ENCODE measurements at regions not wholly inside any gene's neighbourhood (a gene's known extent, or its start where the extent isn't known, plus 50 kb on each side); places are given as distances from the start of the nearest gene placed in this dataset.

DNA sequence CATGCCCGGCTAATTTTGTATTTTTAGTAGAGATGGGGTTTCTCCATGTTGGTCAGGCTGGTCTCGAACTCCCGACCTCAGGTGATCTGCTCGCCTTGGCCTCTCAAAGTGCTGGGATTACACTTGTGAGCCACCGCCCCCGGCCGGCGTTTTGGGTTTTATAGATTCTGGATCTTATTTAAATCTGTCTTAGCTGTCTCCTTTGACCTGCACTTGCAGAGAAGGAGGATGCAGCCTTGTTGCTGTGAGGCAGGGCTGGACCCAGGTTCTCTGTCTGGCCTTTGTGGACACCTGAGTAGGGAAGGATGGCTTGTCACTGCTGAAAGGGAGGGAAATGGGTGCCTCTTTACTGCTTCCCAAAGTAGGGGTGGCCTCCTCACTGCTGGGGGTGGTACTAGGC lies 83.0 kb upstream of the HS6ST1 start:
- no peaks in the 10 kb centered on the region for H3K4me1 ChIP-seq (ENCODE audit: insufficient read depth)
- DNase-seq (ENCODE audit: low spot score) = no peak
- no peak overlapping the region for H3K4me3 ChIP-seq
- no peak overlapping the region for H3K27ac ChIP-seq
- H3K9me2 ChIP-seq (replicated peaks; ENCODE audit: insufficient read depth) = no peaks in the 10 kb centered on the region
- no peak overlapping the region for H2AFZ ChIP-seq
- H4K20me1 ChIP-seq (ENCODE audit: insufficient read depth, poor library complexity, severe bottlenecking) = no peaks in the 10 kb centered on the region
- 96% methylated on average over 8 of the region's 8 CpGs for WGBS (ENCODE audit: low lambda C conversion rate, missing lambda C conversion rate)
- H3K79me2 ChIP-seq = no peaks in the 10 kb centered on the region
- no peaks in the 10 kb centered on the region for H3K27me3 ChIP-seq
- TF ChIP-seq EZH2 (IDR thresholded peaks at IDR 0.05; ENCODE audit: borderline replicate concordance) (no peak), EZH2phosphoT487 (IDR thresholded peaks at IDR 0.05; ENCODE audit: low read depth, severe bottlenecking, unreplicated experiment) (no peak)
- TF ChIP-seq, protein P1, sequence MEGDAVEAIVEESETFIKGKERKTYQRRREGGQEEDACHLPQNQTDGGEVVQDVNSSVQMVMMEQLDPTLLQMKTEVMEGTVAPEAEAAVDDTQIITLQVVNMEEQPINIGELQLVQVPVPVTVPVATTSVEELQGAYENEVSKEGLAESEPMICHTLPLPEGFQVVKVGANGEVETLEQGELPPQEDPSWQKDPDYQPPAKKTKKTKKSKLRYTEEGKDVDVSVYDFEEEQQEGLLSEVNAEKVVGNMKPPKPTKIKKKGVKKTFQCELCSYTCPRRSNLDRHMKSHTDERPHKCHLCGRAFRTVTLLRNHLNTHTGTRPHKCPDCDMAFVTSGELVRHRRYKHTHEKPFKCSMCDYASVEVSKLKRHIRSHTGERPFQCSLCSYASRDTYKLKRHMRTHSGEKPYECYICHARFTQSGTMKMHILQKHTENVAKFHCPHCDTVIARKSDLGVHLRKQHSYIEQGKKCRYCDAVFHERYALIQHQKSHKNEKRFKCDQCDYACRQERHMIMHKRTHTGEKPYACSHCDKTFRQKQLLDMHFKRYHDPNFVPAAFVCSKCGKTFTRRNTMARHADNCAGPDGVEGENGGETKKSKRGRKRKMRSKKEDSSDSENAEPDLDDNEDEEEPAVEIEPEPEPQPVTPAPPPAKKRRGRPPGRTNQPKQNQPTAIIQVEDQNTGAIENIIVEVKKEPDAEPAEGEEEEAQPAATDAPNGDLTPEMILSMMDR (IDR thresholded peaks at IDR 0.05; ENCODE audit: poor library complexity) = no peak
- H3K9me3 ChIP-seq (ENCODE audit: low read depth) = no peaks in the 10 kb centered on the region
- H3K36me3 ChIP-seq (replicated peaks; ENCODE audit: insufficient read depth, low read depth) = no peaks in the 10 kb centered on the region
- no peak overlapping the region for H3K4me2 ChIP-seq

DNA sequence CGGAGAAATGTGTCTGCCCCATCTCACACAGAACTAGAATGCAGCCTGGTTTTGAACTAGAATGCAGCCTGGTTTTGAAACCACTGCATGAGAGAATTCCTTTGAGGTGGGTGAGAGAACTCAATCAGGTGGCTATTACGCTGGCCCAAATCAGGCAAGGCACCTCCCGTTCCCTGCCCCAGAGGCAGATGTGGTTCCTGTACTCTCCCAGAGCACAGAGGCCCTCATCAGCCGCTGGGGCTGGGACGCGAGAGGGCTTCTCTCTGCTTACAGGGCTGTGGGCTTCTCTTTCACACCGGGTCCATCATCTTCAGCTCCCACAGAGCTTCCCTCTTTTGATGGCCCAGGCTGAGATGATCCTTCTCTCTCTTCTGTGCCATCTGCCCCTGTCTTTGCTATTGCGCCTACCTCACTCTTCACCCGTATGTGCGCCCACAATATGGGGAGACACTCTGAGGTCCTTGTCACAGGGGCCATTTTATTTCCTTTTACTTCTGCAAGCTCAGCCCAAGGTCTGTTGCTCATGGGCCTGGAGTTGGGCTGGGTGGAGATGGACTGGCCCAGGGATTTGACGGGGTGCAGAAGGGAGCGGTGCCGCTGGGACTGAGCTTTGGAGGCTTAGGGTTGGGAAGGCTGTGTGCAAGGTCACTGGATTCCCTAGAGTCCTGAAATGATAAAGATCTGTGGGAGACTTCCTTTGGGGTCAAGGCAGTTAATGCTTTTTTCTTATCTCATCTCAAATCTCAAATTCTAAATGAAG lies 84.4 kb upstream of the HS6ST1 start:
- no peak overlapping the region for H2AFZ ChIP-seq
- DNase-seq (ENCODE audit: low spot score) = no peak
- H3K27ac ChIP-seq = no peak overlapping the region
- H3K79me2 ChIP-seq = no peaks in the 10 kb centered on the region
- H3K4me3 ChIP-seq = no peak overlapping the region
- TF ChIP-seq EZH2 (IDR thresholded peaks at IDR 0.05; ENCODE audit: borderline replicate concordance) = no peak
- TF ChIP-seq, protein P1 (IDR thresholded peaks at IDR 0.05; ENCODE audit: poor library complexity) = no peak
- no peak for TF ChIP-seq EZH2phosphoT487 (IDR thresholded peaks at IDR 0.05; ENCODE audit: low read depth, severe bottlenecking, unreplicated experiment)
- H3K4me2 ChIP-seq = no peak overlapping the region
- no peaks in the 10 kb centered on the region for H3K9me3 ChIP-seq (ENCODE audit: low read depth)
- H3K27me3 ChIP-seq = no peaks in the 10 kb centered on the region
- H3K36me3 ChIP-seq (replicated peaks; ENCODE audit: insufficient read depth, low read depth) = no peaks in the 10 kb centered on the region
- WGBS (ENCODE audit: low lambda C conversion rate, missing lambda C conversion rate) = 89% methylated on average over 13 of the region's 13 CpGs
- H3K9me2 ChIP-seq (replicated peaks; ENCODE audit: insufficient read depth) = no peaks in the 10 kb centered on the region
- no peaks in the 10 kb centered on the region for H4K20me1 ChIP-seq (ENCODE audit: insufficient read depth, poor library complexity, severe bottlenecking)
- no peaks in the 10 kb centered on the region for H3K4me1 ChIP-seq (ENCODE audit: insufficient read depth)

DNA sequence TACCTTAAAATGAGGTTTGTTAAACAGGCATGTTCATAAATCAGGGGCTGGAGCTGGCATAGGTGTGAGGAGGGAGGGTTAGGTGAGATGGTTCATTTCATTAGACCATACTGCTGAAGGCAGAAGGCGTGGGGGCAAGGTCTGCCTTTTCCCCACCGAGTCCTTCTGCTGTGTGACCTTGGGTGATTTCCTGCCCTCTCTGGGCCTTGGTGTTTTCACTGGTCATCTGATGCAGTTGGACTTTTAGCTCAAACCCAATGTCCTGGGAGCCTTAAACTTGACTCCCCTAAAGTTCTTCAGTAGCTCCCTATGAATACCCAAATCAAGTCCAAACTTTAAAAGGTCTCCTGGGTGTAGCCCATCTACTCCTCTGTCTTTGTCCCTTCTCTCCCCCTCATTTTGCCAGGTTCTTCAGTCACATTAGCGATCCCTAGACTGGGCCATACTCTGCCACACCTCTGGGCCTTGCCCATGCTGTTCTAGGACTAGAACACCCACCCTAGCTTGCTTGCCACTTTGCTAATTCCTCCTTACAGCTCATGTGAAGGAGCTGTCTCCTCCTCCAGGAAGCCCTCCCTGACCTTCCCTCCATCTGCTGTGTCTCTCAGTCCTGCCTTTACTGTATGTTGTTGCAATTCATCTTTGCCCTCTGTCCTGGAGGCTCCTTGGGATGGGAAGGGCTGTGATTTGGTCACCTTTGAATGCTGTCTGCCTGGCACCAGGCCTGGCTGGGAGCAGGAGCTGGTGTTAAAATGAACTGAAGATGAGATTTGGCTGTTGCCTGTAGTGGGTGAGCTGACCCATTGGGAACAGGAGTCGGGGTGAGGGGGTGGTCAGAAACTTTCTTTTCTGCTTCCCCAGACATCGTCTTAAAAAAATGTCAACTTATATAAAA lies 85.4 kb upstream of the HS6ST1 start:
- Histone ChIP-seq H3K4me1 (ENCODE audit: insufficient read depth) (no peaks in the 10 kb centered on the region), H2AFZ (no peak overlapping the region), H3K9me3 (ENCODE audit: low read depth) (no peaks in the 10 kb centered on the region), H3K36me3 (replicated peaks; ENCODE audit: insufficient read depth, low read depth) (no peaks in the 10 kb centered on the region), H3K4me2 (no peak overlapping the region), H3K9me2 (replicated peaks; ENCODE audit: insufficient read depth) (no peaks in the 10 kb centered on the region), H4K20me1 (ENCODE audit: insufficient read depth, poor library complexity, severe bottlenecking) (no peaks in the 10 kb centered on the region), H3K27me3 (no peaks in the 10 kb centered on the region), H3K79me2 (no peaks in the 10 kb centered on the region), H3K4me3 (no peak overlapping the region), H3K27ac (no peak overlapping the region)
- no peak for TF ChIP-seq EZH2 (IDR thresholded peaks at IDR 0.05; ENCODE audit: borderline replicate concordance)
- TF ChIP-seq, protein P1 (IDR thresholded peaks at IDR 0.05; ENCODE audit: poor library complexity) = no peak
- TF ChIP-seq EZH2phosphoT487 (IDR thresholded peaks at IDR 0.05; ENCODE audit: low read depth, severe bottlenecking, unreplicated experiment) = no peak
- DNase-seq (ENCODE audit: low spot score) = no peak
- 95% methylated on average over 5 of the region's 5 CpGs for WGBS (ENCODE audit: low lambda C conversion rate, missing lambda C conversion rate)
